HL-60/S4 treated with retinoic acid at 250 ng/mL for 4 days and 3 days (cell line): ENCODE measurements at regions not wholly inside any gene's neighbourhood (a gene's known extent, or its start where the extent isn't known, plus 50 kb on each side); places are given as distances from the start of the nearest gene placed in this dataset.
"Not testable (repeated sequence)": the region's sequence is repeated elsewhere in the genome, so short reads cannot be mapped to it uniquely, and the experiment has no call there.

Experiments
- in situ Hi-C: fragments of 300-500 bp; cut with MboI; formaldehyde crosslinking; loops from 2 replicates; pipeline ENCODE4 v1.7.0; 2022; ENCODE audit warnings: low sequenced_read_pairs

GRCh38 chr7:6882321-6882721, 56.2 kb upstream of the CCZ1B start:
- in situ Hi-C loops: not testable (repeated sequence)

GRCh38 chr7:6883756-6884155, 57.7 kb upstream of the CCZ1B start:
- in situ Hi-C loops: not testable (repeated sequence)

DNA sequence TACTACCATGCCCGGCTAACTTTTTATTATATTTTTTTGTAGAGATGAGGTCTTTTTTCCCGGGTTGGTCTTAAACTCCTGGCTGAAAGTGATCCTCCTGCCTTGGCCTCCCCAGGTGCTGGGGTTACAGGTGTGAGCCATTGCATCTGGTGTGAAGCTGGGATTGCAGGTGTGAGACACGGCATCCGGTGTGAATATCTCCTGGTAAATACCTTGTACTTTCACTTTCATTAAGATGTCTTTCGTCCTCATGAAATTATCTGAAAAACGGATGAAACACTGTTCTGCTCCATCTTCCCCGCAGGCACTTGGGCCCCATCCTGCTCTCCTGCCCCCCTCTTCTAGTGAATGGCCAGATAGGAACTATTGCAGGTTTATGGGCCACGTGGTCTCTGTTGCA, 60.1 kb upstream of the CCZ1B start:
- in situ Hi-C loops: no loop called here

DNA sequence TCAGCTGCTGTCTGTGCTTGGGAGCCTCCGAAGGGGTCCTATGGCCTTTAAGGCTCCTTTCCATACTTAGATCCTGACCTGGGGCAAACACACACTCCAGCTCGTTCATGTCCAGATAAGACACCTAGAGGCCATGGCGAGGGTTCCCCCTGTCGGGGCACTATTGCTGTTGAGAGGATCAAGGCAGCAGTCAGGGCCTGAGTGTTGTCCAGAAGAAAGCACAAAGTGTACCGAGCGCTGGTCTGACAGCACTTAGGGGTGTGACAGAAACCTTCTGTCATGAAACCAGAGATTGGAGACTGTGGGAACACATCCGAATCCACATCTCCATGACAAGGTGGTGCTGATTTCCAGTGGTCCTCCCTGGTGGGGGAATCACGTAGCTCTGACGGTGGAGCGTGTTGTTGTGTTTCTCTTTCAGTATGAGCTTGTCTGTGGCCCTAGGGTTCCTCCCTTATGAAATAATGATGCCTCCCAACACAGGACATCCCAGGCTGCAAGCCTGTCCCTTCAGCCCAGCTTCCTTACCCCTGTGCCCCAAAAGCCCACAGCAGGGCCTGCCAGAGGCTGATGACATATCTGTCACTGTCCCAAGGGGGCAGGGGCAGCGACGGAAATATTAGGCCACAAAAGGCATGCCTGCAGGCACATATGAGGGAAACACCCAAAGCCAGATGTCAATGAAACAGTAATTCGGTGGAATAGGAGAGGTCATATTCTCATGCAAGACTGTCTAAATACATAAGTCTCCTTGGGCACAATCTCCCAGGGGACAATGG, 62.4 kb upstream of the CCZ1B start:
- in situ Hi-C loops: not testable (repeated sequence)

- in situ Hi-C loops: no loop called here
Measured at GRCh38 chr7:6889252-6889812, 63.3 kb upstream of the CCZ1B start.

DNA sequence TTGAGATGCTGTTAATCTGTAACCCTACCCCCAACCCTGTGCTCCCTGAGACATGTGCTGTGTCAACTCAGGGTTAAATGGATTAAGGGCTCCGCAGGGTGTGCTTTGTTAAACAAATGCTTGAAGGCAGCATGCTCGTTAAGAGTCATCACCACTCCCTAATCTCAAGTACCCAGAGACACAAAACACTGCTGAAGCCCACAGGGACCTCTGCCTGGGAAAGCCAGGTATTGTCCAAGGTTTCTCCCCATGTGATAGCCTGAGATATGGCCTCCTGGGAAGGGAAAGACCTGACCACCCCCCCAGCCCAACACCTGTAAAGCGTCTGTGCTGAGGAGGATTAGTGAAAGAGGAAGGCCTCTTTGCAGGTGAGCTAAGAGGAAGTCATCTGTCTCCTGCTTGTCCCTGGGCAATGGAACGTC, 76.0 kb upstream of the CCZ1B start:
- in situ Hi-C loops: not testable (repeated sequence)

- in situ Hi-C loops: not testable (repeated sequence)
Measured at GRCh38 chr7:6903289-6903688, 77.2 kb upstream of the CCZ1B start.

- in situ Hi-C loops: not testable (repeated sequence)
Measured at GRCh38 chr7:6903792-6904191, 77.7 kb upstream of the CCZ1B start.

GRCh38 chr7:6917258-6917657, 91.2 kb upstream of the CCZ1B start:
- in situ Hi-C loops: no loop called here

DNA sequence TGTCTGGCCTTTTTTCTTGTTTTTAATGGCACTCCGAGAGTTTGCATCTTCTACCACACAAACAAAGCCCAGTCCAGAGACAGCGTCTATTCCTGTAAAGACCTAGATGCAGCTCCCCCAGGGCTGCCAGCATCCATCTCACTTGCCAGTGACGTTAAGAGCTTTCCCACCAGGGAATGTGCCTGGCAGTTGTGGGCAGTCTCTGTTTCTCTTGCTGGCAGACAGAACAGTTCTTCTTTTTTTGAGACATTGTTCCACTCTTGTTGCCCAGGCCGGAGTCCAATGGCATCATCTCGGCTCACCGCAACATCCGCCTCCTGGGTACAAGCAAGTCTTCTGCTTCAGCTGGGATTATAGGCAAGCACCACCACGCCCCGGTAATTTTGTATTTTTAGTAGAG, 93.1 kb upstream of the CCZ1B start:
- in situ Hi-C loops: not testable (repeated sequence)

DNA sequence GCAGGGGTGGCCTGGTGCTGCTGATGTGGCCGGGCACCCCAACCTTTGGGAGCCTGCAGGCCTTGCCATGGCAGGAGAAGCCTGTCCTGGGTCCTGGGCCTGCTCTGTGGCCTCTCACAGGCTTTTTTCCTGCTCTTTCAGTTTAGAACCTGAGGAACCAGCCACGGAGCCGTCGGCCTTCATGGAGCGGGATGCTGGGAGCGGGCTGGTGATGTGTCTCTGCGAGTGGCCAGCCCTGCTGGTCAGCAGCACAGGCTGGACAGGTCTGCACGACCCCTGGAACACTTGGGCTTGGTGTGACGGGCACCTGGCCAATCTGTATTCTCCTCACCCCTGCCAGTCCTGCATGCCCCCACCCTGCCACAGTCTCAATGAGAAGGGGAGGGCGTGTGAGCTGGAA, 98.4 kb upstream of the CCZ1B start:
- in situ Hi-C loops: not testable (repeated sequence)

GRCh38 chr7:6926193-6927174, 100.4 kb upstream of the CCZ1B start:
- in situ Hi-C loops: not testable (repeated sequence)

GRCh38 chr7:6927643-6928042, 101.6 kb upstream of the CCZ1B start:
- in situ Hi-C loops: not testable (repeated sequence)

GRCh38 chr7:6929588-6929987, 103.5 kb upstream of the CCZ1B start:
- in situ Hi-C loops: not testable (repeated sequence)

GRCh38 chr7:6930081-6930635, 104.1 kb upstream of the CCZ1B start:
- in situ Hi-C loops: not testable (repeated sequence)

- in situ Hi-C loops: not testable (repeated sequence)
Measured at GRCh38 chr7:6930787-6931186, 104.7 kb upstream of the CCZ1B start.

DNA sequence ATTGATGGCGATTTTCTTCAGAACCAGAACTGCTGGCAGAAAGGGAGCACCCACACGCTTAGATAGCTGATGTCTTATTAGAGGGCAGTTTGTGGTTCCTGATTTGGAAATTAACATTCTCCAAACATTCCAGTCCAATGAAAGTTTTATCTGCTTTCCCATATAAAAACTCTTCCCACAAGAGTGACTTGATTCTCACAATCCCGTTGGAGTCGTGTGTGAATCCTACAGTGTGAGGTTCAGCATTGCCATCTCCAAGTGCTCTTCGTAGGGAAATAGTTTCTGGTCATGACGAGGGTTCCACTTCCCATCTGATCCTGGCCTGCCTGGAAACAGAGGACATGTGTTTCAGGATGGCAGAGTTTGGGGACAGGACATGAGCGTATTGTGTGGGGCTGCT, 105.4 kb upstream of the CCZ1B start:
- in situ Hi-C loops: not testable (repeated sequence)

DNA sequence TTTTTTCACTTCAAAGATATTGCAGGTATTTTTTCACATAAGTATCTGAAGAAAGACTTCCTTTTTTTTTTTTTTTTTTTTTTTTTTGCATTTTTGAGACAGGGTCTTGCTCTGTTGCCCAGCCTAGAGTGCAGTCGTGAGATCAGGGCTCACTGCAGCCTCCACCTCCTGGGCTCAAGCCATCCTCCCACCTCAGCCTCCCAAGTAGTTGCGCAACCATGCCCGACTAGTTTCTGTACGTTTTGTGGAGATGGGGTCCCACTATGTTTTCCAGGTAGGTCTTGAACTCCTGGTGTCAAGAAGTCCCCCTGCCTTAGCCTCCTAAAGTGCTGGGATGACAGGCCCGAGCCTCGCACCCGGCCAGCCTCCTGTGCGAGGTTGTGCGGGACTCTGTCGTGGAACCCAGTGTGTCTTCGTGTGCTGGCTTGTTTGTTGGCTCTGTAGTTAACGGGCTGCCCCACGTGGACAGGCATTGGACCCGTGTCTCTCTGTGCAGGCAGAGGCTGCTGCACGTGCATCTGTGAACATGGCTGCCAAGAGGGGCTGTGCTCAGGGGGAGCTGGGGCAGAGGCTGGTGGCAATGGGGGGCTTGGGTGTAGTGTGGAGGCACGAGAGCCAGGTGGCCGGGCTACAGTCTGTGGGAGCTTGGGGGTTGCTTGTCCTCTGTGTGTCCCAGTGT, 108.0 kb upstream of the CCZ1B start:
- in situ Hi-C loops: not testable (repeated sequence)

GRCh38 chr7:6934981-6935380, 108.9 kb upstream of the CCZ1B start:
- in situ Hi-C loops: no loop called here

DNA sequence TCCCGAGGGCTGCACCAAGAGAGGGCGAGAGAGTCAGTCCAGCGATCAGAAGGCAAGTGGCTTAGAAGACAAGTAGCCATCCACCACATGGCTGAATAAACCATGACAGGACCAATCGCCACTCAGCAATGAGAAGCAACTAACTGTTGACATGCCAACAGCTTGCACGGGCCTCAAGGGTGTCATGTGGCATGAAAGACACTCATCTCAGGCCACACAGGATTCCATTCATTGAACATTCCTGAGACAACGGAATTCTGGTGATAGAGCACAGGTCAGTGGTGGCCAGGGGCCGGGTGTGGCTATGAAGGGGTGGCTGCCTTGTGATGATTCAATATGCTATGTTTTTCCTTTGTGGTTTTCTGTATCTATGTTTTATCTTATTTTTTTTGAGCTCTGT, 110.6 kb upstream of the CCZ1B start:
- in situ Hi-C loops: not testable (repeated sequence)

DNA sequence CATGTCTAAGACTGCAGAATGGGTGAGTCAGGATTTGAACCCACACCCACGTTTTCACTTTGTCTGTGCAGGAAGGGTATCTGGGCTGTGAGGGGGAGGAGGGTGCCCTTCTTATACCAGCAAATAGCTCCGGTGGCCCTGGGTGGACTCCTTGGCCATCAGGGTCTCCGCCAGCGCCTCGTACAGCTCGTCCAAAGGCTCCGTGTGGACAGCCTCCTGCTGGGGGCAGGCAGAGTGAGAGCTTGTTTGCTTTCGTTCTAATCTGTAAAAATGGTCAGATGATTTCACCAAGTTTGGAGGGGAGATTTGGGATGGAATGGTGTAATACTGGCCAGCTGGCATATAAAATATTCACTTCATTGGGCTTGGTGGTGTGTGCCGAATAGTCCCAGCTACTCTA, 111.7 kb upstream of the CCZ1B start:
- in situ Hi-C loops: not testable (repeated sequence)
